ENCODE measurements at regions not wholly inside any gene's neighbourhood (a gene's known extent, or its start where the extent isn't known, plus 50 kb on each side); places are given as distances from the start of the nearest gene placed in this dataset.

GRCh38 chr11:129680907-129681306 is 134.7 kb upstream of the TMEM45B start:
- Histone ChIP-seq H3K9me3 (no peaks in the 10 kb centered on the region), H3K4me2 (no peak overlapping the region), H3K4me1 (no peaks in the 10 kb centered on the region), H3K27ac (no peak overlapping the region), H3K4me3 (no peak overlapping the region)
- TF ChIP-seq BCL3 (IDR thresholded peaks at IDR 0.05) (no peak), HDAC2 (IDR thresholded peaks at IDR 0.05) (no peak), REST (IDR thresholded peaks at IDR 0.05) (no peak), CHD4 (IDR thresholded peaks at IDR 0.05; ENCODE audit: borderline replicate concordance) (no peak), FOSB (CRISPR knock-in tag; IDR thresholded peaks at IDR 0.05) (no peak), SMC3 (IDR thresholded peaks at IDR 0.05) (no peak), HMGXB4 (CRISPR knock-in tag; IDR thresholded peaks at IDR 0.05; ENCODE audit: borderline replicate concordance) (no peak), MYC (IDR thresholded peaks at IDR 0.05; ENCODE audit: borderline replicate concordance, low read length) (no peak), KDM5A (IDR thresholded peaks at IDR 0.05) (no peak), MAX (IDR thresholded peaks at IDR 0.05) (no peak), HOXB13 (CRISPR knock-in tag; IDR thresholded peaks at IDR 0.05; ENCODE audit: low read depth) (no peak), HES2 (IDR thresholded peaks at IDR 0.05) (no peak), POLR2AphosphoS2 (conservative IDR thresholded peaks at IDR 0.05; ENCODE audit: low read length) (no peak)
- TF ChIP-seq, protein P1, sequence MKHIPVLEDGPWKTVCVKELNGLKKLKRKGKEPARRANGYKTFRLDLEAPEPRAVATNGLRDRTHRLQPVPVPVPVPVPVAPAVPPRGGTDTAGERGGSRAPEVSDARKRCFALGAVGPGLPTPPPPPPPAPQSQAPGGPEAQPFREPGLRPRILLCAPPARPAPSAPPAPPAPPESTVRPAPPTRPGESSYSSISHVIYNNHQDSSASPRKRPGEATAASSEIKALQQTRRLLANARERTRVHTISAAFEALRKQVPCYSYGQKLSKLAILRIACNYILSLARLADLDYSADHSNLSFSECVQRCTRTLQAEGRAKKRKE (CRISPR knock-in tag; IDR thresholded peaks at IDR 0.05; ENCODE audit: low read depth): no peak
- POLR2A ChIA-PET: no interaction called here
- DNase-seq (ENCODE audit: low read depth in 1 of 2, low spot score in 1 of 2) (no peak), FAIRE-seq (no peak), ATAC-seq (no peak)
- CTCF ChIA-PET: interaction anchor here (1.3 kb wide), 1 partner anchor 149 kb away, joined by 3 read pairs; no protein-coding TSS in a partner anchor
- WGBS (ENCODE audit: missing lambda C conversion rate): 48% methylated on average over 3 of the region's 3 CpGs

- Histone ChIP-seq H3K4me1 (no peaks in the 10 kb centered on the region), H3K4me2 (no peak overlapping the region), H3K9me3 (no peaks in the 10 kb centered on the region), H3K27ac (no peak overlapping the region), H3K4me3 (no peak overlapping the region)
- CTCF ChIA-PET: interaction anchor here (1.3 kb wide), 1 partner anchor 149 kb away, joined by 3 read pairs; no protein-coding TSS in a partner anchor
- TF ChIP-seq TFCP2L1 (CRISPR knock-in tag; IDR thresholded peaks at IDR 0.05) (no peak), SREBF2 (IDR thresholded peaks at IDR 0.05) (no peak), RFX5 (IDR thresholded peaks at IDR 0.05) (no peak), ZNF302 (CRISPR knock-in tag; IDR thresholded peaks at IDR 0.05) (no peak), POLR2AphosphoS2 (conservative IDR thresholded peaks at IDR 0.05; ENCODE audit: low read length) (no peak), JUNB (IDR thresholded peaks at IDR 0.05) (no peak), RCOR1 (IDR thresholded peaks at IDR 0.05; ENCODE audit: low read depth, low read length) (no peak), KDM5A (IDR thresholded peaks at IDR 0.05) (no peak), JUN (IDR thresholded peaks at IDR 0.05) (no peak), FOSL2 (IDR thresholded peaks at IDR 0.05) (no peak), FOSL2 (CRISPR knock-in tag; IDR thresholded peaks at IDR 0.05) (no peak)
- TF ChIP-seq, protein P1 (CRISPR knock-in tag; IDR thresholded peaks at IDR 0.05; ENCODE audit: low read depth): no peak
- WGBS (ENCODE audit: missing lambda C conversion rate): 41% methylated on average over 12 of the region's 12 CpGs
- no peak for FAIRE-seq
- no peak for DNase-seq (ENCODE audit: low read depth in 1 of 2, low spot score in 1 of 2)
- no peak for ATAC-seq
- POLR2A ChIA-PET: no interaction called here
Observed at GRCh38 chr11:129681344-129682114, 134.1 kb upstream of the TMEM45B start.

All from A549 (cell line).